GM10266 (cell line): ENCODE measurements at regions not wholly inside any gene's neighbourhood (a gene's known extent, or its start where the extent isn't known, plus 50 kb on each side); places are given as distances from the start of the nearest gene placed in this dataset.

Experiments used
- DNase-seq: peaks from one replicate; pipeline ENCODE4 v3.0.0; 2012; ENCODE audit errors: extremely low spot score
- CTCF ChIP-seq: IDR thresholded peaks from 2 replicates; pipeline ENCODE4 v1.5.1; 2012; ENCODE audit warnings: mild to moderate bottlenecking, low read depth; ENCODE audit not compliant: control insufficient read depth, insufficient read depth; ENCODE audit errors: missing control alignments

GRCh38 chr2:120958623-120959366 is 223.1 kb downstream of the GLI2 start:
- no peak for TF ChIP-seq CTCF
- no peak for DNase-seq

- no peak for DNase-seq
- no peak for TF ChIP-seq CTCF
Measured at GRCh38 chr2:120959426-120959825, 223.8 kb downstream of the GLI2 start.

GRCh38 chr2:120960770-120961366 is 225.2 kb downstream of the GLI2 start:
- no peak for DNase-seq
- no peak for TF ChIP-seq CTCF

- no peak for DNase-seq
- no peak for TF ChIP-seq CTCF
Measured at GRCh38 chr2:120961396-120961795, 225.7 kb downstream of the GLI2 start.

GRCh38 chr2:120963997-120964705 is 228.5 kb downstream of the GLI2 start:
- DNase-seq, result no peak
- TF ChIP-seq CTCF, result no peak

- no peak for TF ChIP-seq CTCF
- no peak for DNase-seq
Measured at GRCh38 chr2:120964819-120965218, 229.2 kb downstream of the GLI2 start.
